SK-N-SH treated with all-trans-retinoic acid at 6 μM for 48 hours (cell line): ENCODE measurements at regions not wholly inside any gene's neighbourhood (a gene's known extent, or its start where the extent isn't known, plus 50 kb on each side); places are given as distances from the start of the nearest gene placed in this dataset.

Experiments
- ARNTL ChIP-seq: fragments of 450-650 bp; formaldehyde crosslinking; IDR thresholded peaks from 2 replicates; pipeline ENCODE4 v1.5.0; 2020; ENCODE audit warnings: low read depth, mild to moderate bottlenecking, moderate library complexity, borderline replicate concordance
- CREB5 ChIP-seq: fragments of 250-450 bp; sonication (Bioruptor Pico); IDR thresholded peaks from 2 replicates; pipeline ENCODE4 v1.5.1; 2020; ENCODE audit warnings: low read depth, mild to moderate bottlenecking, moderate library complexity
- PATZ1 ChIP-seq: fragments of 250-450 bp; sonication (Bioruptor Pico); IDR thresholded peaks from 2 replicates; pipeline ENCODE4 v1.8.0; 2020; ENCODE audit warnings: mild to moderate bottlenecking, moderate library complexity, borderline replicate concordance
- TSHZ2 ChIP-seq: fragments of 250-450 bp; sonication (Bioruptor Pico); IDR thresholded peaks from 2 replicates; pipeline ENCODE4 v1.5.0; 2020; ENCODE audit warnings: mild to moderate bottlenecking, moderate library complexity
- ZNF565 ChIP-seq: fragments of 450-650 bp; formaldehyde crosslinking; conservative IDR thresholded peaks from 2 replicates; pipeline ENCODE4 v1.5.0; 2020; ENCODE audit warnings: low read depth, mild to moderate bottlenecking, moderate library complexity
- ZNF70 ChIP-seq: fragments of 450-650 bp; formaldehyde crosslinking; IDR thresholded peaks from 2 replicates; pipeline ENCODE4 v1.5.0; 2020; ENCODE audit warnings: mild to moderate bottlenecking, moderate library complexity

- TF ChIP-seq PATZ1 (no peak), CREB5 (CRISPR knock-in tag) (no peak), TSHZ2 (CRISPR knock-in tag) (no peak), ARNTL (no peak), ZNF565 (CRISPR knock-in tag) (no peak), ZNF70 (no peak)
Observed at GRCh38 chr18:70709720-70710119, 420.9 kb downstream of the SOCS6 start.
